ENCODE measurements at regions not wholly inside any gene's neighbourhood (a gene's known extent, or its start where the extent isn't known, plus 50 kb on each side); places are given as distances from the start of the nearest gene placed in this dataset.

DNA sequence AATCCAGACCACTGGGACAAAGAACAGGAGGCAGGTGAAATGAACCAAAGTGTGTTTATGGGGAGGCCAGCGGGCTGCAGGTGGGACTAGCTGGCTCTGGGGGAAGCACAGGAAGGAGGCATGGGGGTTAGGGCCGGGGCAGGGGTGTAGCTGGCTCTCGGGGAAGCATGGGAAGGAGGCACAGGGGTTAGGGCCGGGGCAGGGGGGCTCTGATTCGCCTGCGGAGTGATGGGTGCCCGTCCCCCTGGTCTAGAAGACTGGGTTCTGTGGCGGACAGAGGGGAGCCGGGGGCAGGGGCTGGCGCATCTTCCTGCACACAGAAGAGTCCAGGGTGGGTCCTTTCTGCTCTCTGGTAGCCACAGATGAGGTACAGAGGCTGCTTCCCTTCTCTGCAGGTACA, 310.3 kb downstream of the TMEM121 start (continued):
- TF ChIP-seq, protein P1, sequence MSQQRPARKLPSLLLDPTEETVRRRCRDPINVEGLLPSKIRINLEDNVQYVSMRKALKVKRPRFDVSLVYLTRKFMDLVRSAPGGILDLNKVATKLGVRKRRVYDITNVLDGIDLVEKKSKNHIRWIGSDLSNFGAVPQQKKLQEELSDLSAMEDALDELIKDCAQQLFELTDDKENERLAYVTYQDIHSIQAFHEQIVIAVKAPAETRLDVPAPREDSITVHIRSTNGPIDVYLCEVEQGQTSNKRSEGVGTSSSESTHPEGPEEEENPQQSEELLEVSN (IDR thresholded peaks at IDR 0.05; ENCODE audit: borderline replicate concordance, low read depth), result no peak

GRCh38 chr14:105837349-105838063, 311.1 kb downstream of the TMEM121 start:
- Histone ChIP-seq H3K27ac (no peak overlapping the region), H3K9me3 (no peaks in the 10 kb centered on the region), H3K4me2 (no peak overlapping the region), H3K4me1 (no peaks in the 10 kb centered on the region), H3K4me3 (no peak overlapping the region)
- ChIA-PET POLR2A (no interaction called here), CTCF (no interaction called here)
- DNase-seq (ENCODE audit: low read depth in 1 of 2, low spot score in 1 of 2), result no peak
- 27% methylated on average over 12 of the region's 20 CpGs for WGBS (ENCODE audit: missing lambda C conversion rate)
- ATAC-seq, result no peak
- no peak for FAIRE-seq
- no peak for TF ChIP-seq KDM1A (IDR thresholded peaks at IDR 0.05; ENCODE audit: low read depth)
- no peak for TF ChIP-seq SREBF2 (IDR thresholded peaks at IDR 0.05)
- no peak for TF ChIP-seq MAZ (IDR thresholded peaks at IDR 0.05; ENCODE audit: borderline replicate concordance, low read depth, low read length)

DNA sequence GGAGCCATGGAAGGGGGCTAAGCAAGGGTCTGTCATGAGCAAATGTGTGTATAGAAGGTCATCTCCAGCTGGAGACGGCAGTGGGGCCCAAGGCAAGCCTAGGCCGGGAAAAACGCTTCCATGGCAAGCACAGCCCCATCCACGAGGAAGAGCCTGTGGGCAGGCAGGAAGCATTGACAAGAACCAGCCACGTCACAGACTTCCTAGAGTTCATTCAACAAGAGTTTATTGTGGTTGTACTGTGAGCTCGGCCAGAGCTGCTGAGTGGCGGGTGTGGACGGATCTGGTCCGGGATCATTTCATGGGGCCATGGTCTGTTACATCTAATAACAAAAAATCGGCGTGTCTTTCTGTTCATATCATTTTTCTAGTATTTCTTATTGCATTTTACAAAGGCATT, 311.7 kb downstream of the TMEM121 start:
- POLR2A ChIA-PET, result no interaction called here
- H3K4me3 ChIP-seq, result no peak overlapping the region
- 22% methylated on average over 11 of the region's 11 CpGs for WGBS (ENCODE audit: missing lambda C conversion rate)

More for the DNA sequence above, 311.7 kb downstream of the TMEM121 start:
- H3K9me3 ChIP-seq, result no peaks in the 10 kb centered on the region
- DNase-seq (ENCODE audit: low read depth in 1 of 2, low spot score in 1 of 2) (no peak), FAIRE-seq (no peak), ATAC-seq (no peak)
- no peak overlapping the region for H3K27ac ChIP-seq
- CTCF ChIA-PET, result no interaction called here
- no peak for TF ChIP-seq RNF2 (IDR thresholded peaks at IDR 0.05; ENCODE audit: borderline replicate concordance, low read depth)
- TF ChIP-seq EHF (CRISPR knock-in tag; IDR thresholded peaks at IDR 0.05), result no peak
- TF ChIP-seq POLR2A (IDR thresholded peaks at IDR 0.05; ENCODE audit: low read length), result no peak
- no peak for TF ChIP-seq TP53 (CRISPR knock-in tag; IDR thresholded peaks at IDR 0.05)
- no peak for TF ChIP-seq ZC3H11A (IDR thresholded peaks at IDR 0.05)
- TF ChIP-seq TFCP2L1 (CRISPR knock-in tag; IDR thresholded peaks at IDR 0.05), result no peak
- TF ChIP-seq ESRRA (IDR thresholded peaks at IDR 0.05; ENCODE audit: borderline replicate concordance, low read length), result no peak
- no peak for TF ChIP-seq RCOR1 (IDR thresholded peaks at IDR 0.05; ENCODE audit: low read depth, low read length)
- no peak for TF ChIP-seq KDM5A (IDR thresholded peaks at IDR 0.05)
- TF ChIP-seq, protein P2, sequence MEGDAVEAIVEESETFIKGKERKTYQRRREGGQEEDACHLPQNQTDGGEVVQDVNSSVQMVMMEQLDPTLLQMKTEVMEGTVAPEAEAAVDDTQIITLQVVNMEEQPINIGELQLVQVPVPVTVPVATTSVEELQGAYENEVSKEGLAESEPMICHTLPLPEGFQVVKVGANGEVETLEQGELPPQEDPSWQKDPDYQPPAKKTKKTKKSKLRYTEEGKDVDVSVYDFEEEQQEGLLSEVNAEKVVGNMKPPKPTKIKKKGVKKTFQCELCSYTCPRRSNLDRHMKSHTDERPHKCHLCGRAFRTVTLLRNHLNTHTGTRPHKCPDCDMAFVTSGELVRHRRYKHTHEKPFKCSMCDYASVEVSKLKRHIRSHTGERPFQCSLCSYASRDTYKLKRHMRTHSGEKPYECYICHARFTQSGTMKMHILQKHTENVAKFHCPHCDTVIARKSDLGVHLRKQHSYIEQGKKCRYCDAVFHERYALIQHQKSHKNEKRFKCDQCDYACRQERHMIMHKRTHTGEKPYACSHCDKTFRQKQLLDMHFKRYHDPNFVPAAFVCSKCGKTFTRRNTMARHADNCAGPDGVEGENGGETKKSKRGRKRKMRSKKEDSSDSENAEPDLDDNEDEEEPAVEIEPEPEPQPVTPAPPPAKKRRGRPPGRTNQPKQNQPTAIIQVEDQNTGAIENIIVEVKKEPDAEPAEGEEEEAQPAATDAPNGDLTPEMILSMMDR (IDR thresholded peaks at IDR 0.05), result no peak
- no peak for TF ChIP-seq HDAC2 (IDR thresholded peaks at IDR 0.05)
- no peak for TF ChIP-seq CHD2 (IDR thresholded peaks at IDR 0.05; ENCODE audit: low read length, partially characterized antibody)
- no peak for TF ChIP-seq ATOH8 (CRISPR knock-in tag; IDR thresholded peaks at IDR 0.05; ENCODE audit: low read depth)
- TF ChIP-seq NPAS2 (CRISPR knock-in tag; IDR thresholded peaks at IDR 0.05; ENCODE audit: borderline replicate concordance), result no peak
- no peak for TF ChIP-seq RARB (CRISPR knock-in tag; IDR thresholded peaks at IDR 0.05)
- TF ChIP-seq, protein P3, sequence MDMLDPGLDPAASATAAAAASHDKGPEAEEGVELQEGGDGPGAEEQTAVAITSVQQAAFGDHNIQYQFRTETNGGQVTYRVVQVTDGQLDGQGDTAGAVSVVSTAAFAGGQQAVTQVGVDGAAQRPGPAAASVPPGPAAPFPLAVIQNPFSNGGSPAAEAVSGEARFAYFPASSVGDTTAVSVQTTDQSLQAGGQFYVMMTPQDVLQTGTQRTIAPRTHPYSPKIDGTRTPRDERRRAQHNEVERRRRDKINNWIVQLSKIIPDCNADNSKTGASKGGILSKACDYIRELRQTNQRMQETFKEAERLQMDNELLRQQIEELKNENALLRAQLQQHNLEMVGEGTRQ (IDR thresholded peaks at IDR 0.05), result no peak
- TF ChIP-seq, protein P4, sequence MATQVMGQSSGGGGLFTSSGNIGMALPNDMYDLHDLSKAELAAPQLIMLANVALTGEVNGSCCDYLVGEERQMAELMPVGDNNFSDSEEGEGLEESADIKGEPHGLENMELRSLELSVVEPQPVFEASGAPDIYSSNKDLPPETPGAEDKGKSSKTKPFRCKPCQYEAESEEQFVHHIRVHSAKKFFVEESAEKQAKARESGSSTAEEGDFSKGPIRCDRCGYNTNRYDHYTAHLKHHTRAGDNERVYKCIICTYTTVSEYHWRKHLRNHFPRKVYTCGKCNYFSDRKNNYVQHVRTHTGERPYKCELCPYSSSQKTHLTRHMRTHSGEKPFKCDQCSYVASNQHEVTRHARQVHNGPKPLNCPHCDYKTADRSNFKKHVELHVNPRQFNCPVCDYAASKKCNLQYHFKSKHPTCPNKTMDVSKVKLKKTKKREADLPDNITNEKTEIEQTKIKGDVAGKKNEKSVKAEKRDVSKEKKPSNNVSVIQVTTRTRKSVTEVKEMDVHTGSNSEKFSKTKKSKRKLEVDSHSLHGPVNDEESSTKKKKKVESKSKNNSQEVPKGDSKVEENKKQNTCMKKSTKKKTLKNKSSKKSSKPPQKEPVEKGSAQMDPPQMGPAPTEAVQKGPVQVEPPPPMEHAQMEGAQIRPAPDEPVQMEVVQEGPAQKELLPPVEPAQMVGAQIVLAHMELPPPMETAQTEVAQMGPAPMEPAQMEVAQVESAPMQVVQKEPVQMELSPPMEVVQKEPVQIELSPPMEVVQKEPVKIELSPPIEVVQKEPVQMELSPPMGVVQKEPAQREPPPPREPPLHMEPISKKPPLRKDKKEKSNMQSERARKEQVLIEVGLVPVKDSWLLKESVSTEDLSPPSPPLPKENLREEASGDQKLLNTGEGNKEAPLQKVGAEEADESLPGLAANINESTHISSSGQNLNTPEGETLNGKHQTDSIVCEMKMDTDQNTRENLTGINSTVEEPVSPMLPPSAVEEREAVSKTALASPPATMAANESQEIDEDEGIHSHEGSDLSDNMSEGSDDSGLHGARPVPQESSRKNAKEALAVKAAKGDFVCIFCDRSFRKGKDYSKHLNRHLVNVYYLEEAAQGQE (IDR thresholded peaks at IDR 0.05), result no peak
- TF ChIP-seq FOSL2 (IDR thresholded peaks at IDR 0.05), result no peak
- no peak for TF ChIP-seq FOSL2 (CRISPR knock-in tag; IDR thresholded peaks at IDR 0.05)
- TF ChIP-seq, protein P1 (IDR thresholded peaks at IDR 0.05; ENCODE audit: borderline replicate concordance, low read depth), result no peak
- no peak for TF ChIP-seq EHMT2 (IDR thresholded peaks at IDR 0.05; ENCODE audit: low read depth)
- no peak overlapping the region for H3K4me2 ChIP-seq
- no peaks in the 10 kb centered on the region for H3K4me1 ChIP-seq
